ENCODE measurements at regions not wholly inside any gene's neighbourhood (a gene's known extent, or its start where the extent isn't known, plus 50 kb on each side); places are given as distances from the start of the nearest gene placed in this dataset.

GRCh38 chr1:102420034-102420433, 423.3 kb upstream of the OLFM3 start:
- Histone ChIP-seq H3K27ac (no peak overlapping the region), H3K9me3 (replicated peaks) (no peaks in the 10 kb centered on the region), H3K4me3 (no peak overlapping the region), H3K36me3 (no peaks in the 10 kb centered on the region), H3K27me3 (replicated peaks) (no peaks in the 10 kb centered on the region), H3K4me1 (replicated peaks) (no peaks in the 10 kb centered on the region)
- no peak for DNase-seq (ENCODE audit: low read depth in 1 of 2, low spot score in 2 of 2)
